AG20443 (cell line): ENCODE measurements at regions not wholly inside any gene's neighbourhood (a gene's known extent, or its start where the extent isn't known, plus 50 kb on each side); places are given as distances from the start of the nearest gene placed in this dataset.
"Not testable (repeated sequence)": the region's sequence is repeated elsewhere in the genome, so short reads cannot be mapped to it uniquely, and the experiment has no call there.

Experiments
- DNase-seq: peaks from one replicate; pipeline ENCODE4 v3.0.0; 2012; ENCODE audit warnings: low spot score, mixed read lengths

GRCh38 chr1:73854527-73854926 is 343.4 kb downstream of the LRRIQ3 start:
- no peak for DNase-seq

GRCh38 chr1:73842436-73842835 is 355.5 kb downstream of the LRRIQ3 start:
- no peak for DNase-seq

- DNase-seq, result no peak
Measured at GRCh38 chr1:73839922-73840321, 358.1 kb downstream of the LRRIQ3 start.

GRCh38 chr1:73832276-73833181 is 365.4 kb downstream of the LRRIQ3 start:
- DNase-seq, result peak; percentile 10

DNA sequence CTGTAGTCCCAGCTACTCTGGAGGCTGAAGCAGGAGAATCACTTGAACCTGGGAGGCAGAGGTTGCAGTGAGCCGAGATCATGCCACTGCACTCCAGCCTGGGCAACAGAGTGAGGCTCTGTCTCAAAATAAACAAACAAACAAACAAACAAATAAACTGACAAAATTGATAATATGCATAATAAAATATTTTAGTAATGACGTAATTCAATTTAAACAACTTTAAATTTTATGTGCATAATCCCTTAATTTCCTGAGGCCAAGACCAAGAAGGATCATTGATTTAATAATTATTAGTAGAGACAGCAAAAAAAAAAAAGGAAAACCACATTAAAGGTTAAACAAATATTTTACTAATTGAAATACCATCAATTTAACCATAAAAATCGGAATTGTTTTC is 370.7 kb downstream of the LRRIQ3 start:
- DNase-seq, result not testable (repeated sequence)

DNA sequence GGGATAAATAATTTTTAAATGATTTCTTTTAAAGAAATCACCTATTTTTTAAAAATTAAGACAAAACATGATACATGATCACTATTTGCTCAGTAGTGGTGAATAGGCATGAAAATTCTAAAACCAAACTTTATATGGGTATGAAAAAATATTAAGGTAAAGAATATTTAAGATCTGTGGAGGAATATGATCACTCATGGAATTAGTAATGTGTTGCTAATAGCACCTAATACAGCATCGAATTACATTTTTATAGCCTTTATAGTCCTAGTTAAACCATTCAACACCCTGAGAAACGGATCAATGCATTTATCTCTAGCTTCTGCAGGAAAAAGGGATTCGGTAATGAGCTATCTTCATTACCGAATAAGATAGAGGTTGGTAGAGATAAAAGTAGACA is 373.9 kb downstream of the LRRIQ3 start:
- no peak for DNase-seq

- no peak for DNase-seq
Measured at GRCh38 chr1:73821520-73821919, 376.5 kb downstream of the LRRIQ3 start.

DNA sequence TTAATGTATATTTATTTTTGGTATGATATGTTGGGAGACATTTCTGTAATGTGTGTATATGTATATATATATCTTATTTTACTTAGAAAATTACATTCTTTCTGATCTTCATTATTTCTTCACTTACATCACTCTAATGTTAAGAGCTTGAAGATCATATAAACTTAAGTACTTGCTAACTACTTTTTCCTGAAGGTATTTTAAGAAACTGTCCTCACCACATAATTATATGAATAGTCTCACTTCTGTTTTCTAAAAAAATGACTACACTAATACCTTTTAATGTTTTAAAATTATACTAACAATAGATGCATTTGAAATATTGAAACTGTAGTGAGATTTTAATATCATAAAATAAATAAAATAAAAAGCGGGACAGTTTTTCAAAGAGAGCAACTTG is 377.1 kb downstream of the LRRIQ3 start:
- DNase-seq, result no peak

- DNase-seq, result no peak
Measured at GRCh38 chr1:73813716-73814115, 384.3 kb downstream of the LRRIQ3 start.

DNA sequence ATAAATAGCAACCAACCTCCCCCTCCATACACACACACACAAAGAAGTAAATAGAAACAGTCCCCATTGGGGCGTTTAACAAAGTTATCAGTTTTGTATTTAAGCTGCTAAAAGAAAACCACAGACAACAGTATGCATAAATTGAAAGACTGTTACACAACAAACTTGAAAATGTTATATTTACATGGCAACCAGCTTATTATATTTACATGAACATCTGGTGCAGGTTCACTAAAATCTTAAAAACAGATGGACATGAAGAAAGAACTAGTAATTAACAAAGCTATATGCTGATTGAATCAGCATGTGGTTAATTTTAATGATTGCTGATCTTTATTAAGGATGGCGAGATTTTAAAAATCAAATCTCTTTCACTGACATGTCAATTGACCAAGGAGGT is 384.7 kb downstream of the LRRIQ3 start:
- no peak for DNase-seq

DNA sequence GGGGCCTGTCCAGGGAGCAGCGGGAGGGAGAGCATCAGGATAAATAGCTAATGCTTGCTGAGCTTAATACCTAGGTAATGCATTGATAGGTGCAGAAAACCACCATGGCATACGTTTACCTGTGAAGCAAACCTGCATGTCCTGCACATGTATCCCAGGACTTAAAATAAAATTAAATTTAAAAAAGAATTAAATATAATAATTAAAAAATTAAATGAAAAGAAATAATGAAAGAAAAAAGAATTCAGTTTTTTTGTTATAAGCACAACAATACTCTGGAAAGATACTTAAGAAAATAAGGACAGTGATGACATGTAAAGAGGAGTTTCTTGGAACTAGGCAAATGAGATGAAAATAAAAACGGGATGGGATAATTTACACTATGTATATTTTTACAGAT is 386.2 kb downstream of the LRRIQ3 start:
- no peak for DNase-seq

GRCh38 chr1:73804935-73805334 is 393.0 kb downstream of the LRRIQ3 start:
- DNase-seq, result no peak

- no peak for DNase-seq
Measured at GRCh38 chr1:73803380-73803779, 394.6 kb downstream of the LRRIQ3 start.

DNA sequence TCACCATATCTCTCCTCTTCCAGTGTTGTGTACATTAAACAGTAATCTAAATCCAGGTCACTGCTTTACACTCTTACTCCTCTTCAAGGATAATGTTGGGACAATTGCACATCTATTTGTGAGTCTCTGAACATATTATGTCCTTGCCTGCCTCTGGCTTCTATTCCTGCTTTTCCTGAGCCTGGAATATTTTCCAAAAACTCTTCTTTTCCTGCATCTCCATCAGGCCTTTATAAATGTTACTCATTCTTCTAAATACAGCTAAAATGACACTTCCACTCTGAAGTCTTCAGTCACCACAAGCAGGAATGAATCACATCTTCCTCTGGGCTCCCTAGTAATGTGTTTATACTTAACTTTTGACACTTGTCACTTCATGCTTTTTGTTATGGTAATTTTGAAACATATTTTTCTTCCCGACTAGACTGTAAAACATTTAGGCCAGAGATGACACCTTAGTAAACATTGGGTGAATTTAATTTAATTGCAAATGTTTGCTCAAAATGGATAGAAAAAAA is 396.0 kb downstream of the LRRIQ3 start:
- peak; percentile 12 for DNase-seq

- peak; percentile 33 for DNase-seq
Measured at GRCh38 chr1:73800376-73800775, 397.6 kb downstream of the LRRIQ3 start.

- no peak for DNase-seq
Measured at GRCh38 chr1:73789965-73790364, 408.0 kb downstream of the LRRIQ3 start.

GRCh38 chr1:73784026-73784425 is 413.9 kb downstream of the LRRIQ3 start:
- no peak for DNase-seq

DNA sequence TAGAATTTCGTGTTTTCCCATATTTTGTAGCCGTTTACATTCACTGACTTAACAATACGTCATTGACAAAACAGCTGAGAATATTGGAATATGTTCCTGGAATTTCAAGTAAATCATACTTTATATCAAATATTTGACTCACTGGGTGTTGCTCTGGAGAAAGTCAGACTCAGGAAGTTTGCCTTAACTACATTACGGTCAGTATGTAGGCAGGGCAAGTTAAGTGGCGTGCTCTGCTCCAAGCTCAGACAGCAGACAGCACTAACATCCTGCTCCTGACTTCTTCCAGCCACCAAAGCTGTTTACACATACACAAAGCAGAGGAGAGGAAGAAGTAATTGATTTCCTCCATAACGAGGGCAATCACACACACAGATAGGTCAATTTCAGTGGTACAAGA is 414.6 kb downstream of the LRRIQ3 start:
- DNase-seq, result no peak

DNA sequence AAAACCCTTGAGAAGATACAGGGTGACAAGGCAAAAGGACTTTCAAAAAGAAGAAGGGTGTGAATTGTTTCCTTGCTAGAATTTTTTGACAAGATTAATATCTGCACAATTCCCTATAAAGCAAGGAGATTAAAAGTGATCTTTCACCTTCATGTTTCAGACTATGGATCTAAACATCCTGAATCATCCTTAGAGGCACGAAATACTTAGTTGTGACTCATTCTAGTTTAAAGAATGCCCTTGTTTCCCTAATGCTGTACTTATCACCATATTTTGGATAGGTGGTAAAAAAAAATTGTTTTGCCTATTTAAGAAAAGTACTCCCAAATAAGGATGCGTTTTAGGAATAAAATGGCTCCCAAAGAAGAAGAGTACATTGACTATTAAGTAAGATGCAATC is 415.1 kb downstream of the LRRIQ3 start:
- DNase-seq, result no peak

DNA sequence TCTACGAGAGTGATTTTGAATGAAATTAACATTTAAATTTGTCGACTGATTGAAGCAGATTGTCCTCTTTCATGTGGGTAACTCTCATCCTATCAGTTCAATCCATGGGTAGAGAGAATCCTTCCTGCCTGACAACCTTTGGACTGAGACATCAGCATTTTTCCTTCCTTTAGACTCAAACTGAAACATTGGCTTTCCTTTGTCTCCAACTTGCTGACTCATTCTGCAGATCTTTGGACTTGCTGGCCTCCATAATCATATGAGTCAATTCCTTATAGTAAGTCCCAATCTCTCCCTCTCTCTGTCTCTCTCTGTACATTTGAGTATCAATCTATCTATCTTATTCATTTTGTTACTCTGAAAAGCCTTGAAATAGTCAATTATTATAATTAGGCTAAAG is 416.7 kb downstream of the LRRIQ3 start:
- no peak for DNase-seq

GRCh38 chr1:73778471-73778870 is 419.5 kb downstream of the LRRIQ3 start:
- no peak for DNase-seq

- no peak for DNase-seq
Measured at GRCh38 chr1:73775896-73776295, 422.1 kb downstream of the LRRIQ3 start.

GRCh38 chr1:73772941-73773340 is 425.0 kb downstream of the LRRIQ3 start:
- no peak for DNase-seq

GRCh38 chr1:73771396-73771795 is 426.6 kb downstream of the LRRIQ3 start:
- no peak for DNase-seq
